PFSK-1 (cell line): ENCODE measurements at regions not wholly inside any gene's neighbourhood (a gene's known extent, or its start where the extent isn't known, plus 50 kb on each side); places are given as distances from the start of the nearest gene placed in this dataset.
A peak's percentile ranks its signal among the peaks of the same experiment; 100 is the strongest.

Experiments
- FOXP2 ChIP-seq: optimal IDR thresholded peaks from 2 replicates; pipeline ENCODE3; 2011; ENCODE audit warnings: borderline replicate concordance, control low read depth, inconsistent platforms; ENCODE audit not compliant: insufficient read depth; ENCODE audit errors: extremely low read length, extremely low read depth
- POLR2AphosphoS5 ChIP-seq: IDR thresholded peaks from 2 replicates; pipeline ENCODE4 v1.6.1; 2012; ENCODE audit warnings: low read depth, mild to moderate bottlenecking, control low read depth, low read length, moderate library complexity
- SIN3A ChIP-seq: IDR thresholded peaks from 2 replicates; pipeline ENCODE4 v1.6.1; 2012; ENCODE audit warnings: mild to moderate bottlenecking, low read length, moderate library complexity, borderline replicate concordance; ENCODE audit not compliant: insufficient read depth
- TAF1 ChIP-seq: IDR thresholded peaks from 2 replicates; pipeline ENCODE4 v1.6.1; 2012; ENCODE audit warnings: low read length, control low read depth, borderline replicate concordance; ENCODE audit not compliant: insufficient read depth
- TF ChIP-seq, protein P1 (sequence below), 2 experiments: IDR thresholded peaks; 2 replicates each; pipeline versions ENCODE4 v1.6.1 to v1.8.0; 2011 to 2012; ENCODE audit warnings: low read depth in 2 of 2, low read length in 2 of 2, control low read depth in 1 of 2, inconsistent platforms in 1 of 2, mild to moderate bottlenecking in 1 of 2, moderate library complexity in 1 of 2; ENCODE audit not compliant: insufficient read depth in 1 of 2

DNA sequence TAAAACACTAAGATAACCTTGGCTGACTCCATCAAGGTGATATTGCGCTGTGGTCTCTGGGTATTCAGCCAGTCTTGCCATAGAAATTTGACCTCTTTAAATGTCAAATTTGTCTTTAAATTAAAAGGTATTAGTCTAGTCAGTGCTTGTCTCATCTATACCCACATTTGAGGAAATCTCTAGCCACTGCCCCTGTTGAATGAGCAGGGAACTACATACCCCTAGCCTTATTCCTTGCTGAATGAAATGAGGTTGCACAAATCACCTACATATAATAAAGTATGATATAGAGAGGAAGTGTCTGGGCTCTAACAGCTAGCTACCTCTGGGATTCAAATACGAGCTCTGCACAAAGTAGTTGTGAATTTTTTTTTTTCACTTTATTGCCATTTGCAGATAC is 256.8 kb downstream of the C12orf50 start:
- TF ChIP-seq FOXP2: no peak
- TF ChIP-seq POLR2AphosphoS5: no peak

DNA sequence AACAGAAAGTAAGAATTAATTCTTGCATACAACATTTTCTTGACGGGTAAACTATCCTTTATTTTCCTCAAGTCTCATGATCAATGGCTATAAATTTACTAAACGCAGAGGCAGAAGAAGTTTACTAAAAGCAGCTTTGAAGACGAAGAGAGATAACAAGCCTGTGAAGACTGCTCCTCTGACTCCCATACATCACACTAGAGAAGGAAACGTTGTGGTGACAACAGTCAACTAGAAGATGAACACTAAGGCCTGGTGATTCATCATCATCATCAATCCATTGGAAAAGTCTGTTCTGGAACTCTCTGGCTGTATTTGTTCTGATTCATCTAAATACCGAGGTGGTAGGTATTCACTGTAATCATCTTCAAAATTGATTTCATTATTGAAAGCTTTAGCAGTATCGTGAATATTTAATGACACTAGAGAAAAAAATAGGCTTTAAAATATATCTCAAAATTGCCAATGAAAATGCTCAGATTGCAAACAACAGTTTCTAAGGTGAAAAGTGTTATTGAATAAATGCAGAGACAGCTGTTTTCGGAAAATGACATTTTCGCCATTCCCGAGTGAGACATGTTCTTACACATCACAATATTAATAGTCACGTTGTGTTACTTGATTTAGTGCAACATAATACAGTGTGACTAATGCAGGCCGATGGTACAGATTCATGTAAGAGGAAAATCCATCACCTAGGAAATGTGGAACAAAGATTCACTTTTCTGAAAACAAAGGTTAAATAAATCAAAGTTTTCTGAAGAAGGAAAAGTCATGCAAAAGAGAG is 260.5 kb downstream of the C12orf50 start:
- TF ChIP-seq SIN3A (no peak), FOXP2 (no peak), TAF1 (no peak), POLR2AphosphoS5 (no peak)
- TF ChIP-seq, protein P1, sequence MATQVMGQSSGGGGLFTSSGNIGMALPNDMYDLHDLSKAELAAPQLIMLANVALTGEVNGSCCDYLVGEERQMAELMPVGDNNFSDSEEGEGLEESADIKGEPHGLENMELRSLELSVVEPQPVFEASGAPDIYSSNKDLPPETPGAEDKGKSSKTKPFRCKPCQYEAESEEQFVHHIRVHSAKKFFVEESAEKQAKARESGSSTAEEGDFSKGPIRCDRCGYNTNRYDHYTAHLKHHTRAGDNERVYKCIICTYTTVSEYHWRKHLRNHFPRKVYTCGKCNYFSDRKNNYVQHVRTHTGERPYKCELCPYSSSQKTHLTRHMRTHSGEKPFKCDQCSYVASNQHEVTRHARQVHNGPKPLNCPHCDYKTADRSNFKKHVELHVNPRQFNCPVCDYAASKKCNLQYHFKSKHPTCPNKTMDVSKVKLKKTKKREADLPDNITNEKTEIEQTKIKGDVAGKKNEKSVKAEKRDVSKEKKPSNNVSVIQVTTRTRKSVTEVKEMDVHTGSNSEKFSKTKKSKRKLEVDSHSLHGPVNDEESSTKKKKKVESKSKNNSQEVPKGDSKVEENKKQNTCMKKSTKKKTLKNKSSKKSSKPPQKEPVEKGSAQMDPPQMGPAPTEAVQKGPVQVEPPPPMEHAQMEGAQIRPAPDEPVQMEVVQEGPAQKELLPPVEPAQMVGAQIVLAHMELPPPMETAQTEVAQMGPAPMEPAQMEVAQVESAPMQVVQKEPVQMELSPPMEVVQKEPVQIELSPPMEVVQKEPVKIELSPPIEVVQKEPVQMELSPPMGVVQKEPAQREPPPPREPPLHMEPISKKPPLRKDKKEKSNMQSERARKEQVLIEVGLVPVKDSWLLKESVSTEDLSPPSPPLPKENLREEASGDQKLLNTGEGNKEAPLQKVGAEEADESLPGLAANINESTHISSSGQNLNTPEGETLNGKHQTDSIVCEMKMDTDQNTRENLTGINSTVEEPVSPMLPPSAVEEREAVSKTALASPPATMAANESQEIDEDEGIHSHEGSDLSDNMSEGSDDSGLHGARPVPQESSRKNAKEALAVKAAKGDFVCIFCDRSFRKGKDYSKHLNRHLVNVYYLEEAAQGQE (IDR thresholded peaks at IDR 0.05; ENCODE audit: insufficient read depth in 1 of 2, low read depth in 2 of 2, low read length in 2 of 2): no peak

DNA sequence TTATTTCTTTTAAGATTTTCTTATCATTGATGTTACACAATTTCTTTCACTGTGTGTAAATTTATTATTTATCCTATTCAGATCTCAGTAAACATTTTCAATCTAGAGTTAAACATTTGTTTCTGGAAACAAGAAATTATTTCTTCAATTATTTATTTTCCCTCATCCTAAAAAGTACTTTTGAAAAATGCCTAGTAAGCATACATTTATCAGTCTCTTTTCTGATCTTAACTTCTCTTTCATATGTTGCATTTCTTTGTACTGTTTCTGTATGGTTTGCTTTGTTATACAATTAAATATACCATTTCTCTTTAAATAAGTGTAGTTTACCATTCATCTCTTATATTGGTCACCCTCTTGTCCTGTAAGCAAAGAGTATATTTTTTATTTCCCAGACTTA is 263.2 kb downstream of the C12orf50 start:
- no peak for TF ChIP-seq TAF1
- TF ChIP-seq, protein P1 (IDR thresholded peaks at IDR 0.05; ENCODE audit: insufficient read depth in 1 of 2, low read depth in 2 of 2, low read length in 2 of 2): no peak
- TF ChIP-seq SIN3A: no peak
- TF ChIP-seq FOXP2: no peak

DNA sequence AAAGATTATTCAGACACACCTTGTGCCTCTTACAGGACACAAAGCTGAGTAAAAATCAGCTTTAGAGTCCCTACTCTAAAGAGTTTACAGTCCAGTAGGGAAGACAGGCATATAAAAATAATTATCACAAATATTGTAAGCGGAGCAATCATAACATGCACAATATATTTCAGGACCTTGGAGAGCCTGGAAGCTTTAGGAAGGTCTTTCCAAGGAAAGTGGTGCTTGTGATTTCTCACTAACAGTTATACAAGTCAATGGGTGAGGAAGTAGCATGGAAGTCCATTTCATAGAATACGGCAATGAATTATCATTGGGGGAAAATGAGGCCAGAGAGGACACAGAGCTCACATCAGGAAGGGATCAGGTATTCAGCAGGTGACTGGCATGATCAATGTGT is 268.3 kb downstream of the C12orf50 start:
- TF ChIP-seq TAF1: no peak
- TF ChIP-seq, protein P1 (IDR thresholded peaks at IDR 0.05; ENCODE audit: insufficient read depth in 1 of 2, low read depth in 2 of 2, low read length in 2 of 2): peak in 1 of 2 experiments; percentile 82; a peak in 2 of 4 replicates
- no peak for TF ChIP-seq SIN3A
- no peak for TF ChIP-seq POLR2AphosphoS5

DNA sequence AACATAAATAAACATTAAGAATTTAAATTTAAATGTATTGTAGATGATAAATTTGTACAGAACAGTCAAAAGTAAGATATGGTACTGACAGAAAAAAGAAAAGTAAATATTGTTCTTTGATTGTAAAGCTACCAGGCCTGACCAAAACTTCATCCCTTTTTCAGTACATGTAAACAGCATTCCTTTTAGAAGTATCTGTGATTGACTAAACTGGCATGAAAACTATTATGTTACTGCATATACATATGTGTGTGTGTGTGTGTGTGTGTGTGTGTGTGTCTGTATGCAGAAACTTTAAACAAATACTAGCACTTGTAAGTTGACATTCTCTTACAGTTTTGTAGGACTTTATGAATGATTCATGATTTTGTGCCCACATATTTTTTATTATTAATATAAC is 270.9 kb downstream of the C12orf50 start:
- TF ChIP-seq POLR2AphosphoS5 (no peak), TAF1 (no peak), FOXP2 (no peak), SIN3A (no peak)
- TF ChIP-seq, protein P1 (IDR thresholded peaks at IDR 0.05; ENCODE audit: insufficient read depth in 1 of 2, low read depth in 2 of 2, low read length in 2 of 2): no peak
